M059J (cell line): ENCODE measurements at regions not wholly inside any gene's neighbourhood (a gene's known extent, or its start where the extent isn't known, plus 50 kb on each side); places are given as distances from the start of the nearest gene placed in this dataset.
A peak's percentile ranks its signal among the peaks of the same experiment; 100 is the strongest.

ENCODE experiments used
- DNase-seq: peaks from one replicate; pipeline ENCODE4 v3.0.0-alpha.2; 2012; ENCODE audit warnings: low read depth

GRCh38 chr5:69019668-69020375 lies 74.0 kb upstream of the SLC30A5 start:
- DNase-seq = no peak

DNA sequence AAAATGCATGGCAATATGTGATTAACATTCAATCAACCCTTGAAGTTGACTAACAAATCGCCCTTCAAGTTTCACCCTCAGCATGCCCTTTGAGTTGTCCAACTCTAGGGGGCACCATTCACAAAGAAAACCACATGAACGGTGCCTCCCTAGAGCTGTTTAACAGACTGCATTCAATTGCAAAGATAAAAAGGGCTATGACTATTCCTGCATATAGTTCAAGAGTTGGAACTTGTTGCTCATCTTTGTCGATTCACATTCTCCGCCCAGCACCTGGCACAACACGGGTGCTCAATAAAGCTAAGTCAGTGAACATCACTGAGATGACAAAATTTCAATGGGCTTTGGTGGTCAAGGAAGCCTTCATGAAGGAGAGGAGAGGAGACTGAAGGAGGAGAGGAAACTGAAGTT lies 69.6 kb upstream of the SLC30A5 start:
- DNase-seq = peak; percentile 52

DNA sequence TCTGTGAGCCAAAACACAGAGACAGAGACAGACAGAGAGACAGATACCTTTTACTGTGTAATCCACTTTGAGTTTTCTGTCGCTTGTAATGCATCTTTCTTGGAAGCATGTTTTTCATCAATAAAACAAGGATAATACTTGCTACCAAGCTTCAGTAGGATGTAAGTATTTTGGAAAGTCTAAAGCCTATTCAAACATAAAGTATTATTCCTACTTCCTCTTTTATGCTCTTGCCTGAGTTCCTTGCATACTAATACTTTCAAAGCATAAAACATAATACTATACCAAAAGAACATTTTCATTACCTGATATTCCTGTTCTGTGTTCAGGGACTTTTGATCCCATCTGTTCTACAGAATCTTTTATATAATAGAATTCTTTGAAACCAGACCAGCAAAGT lies 64.5 kb upstream of the SLC30A5 start:
- DNase-seq = no peak

GRCh38 chr5:69030358-69031062 lies 63.3 kb upstream of the SLC30A5 start:
- DNase-seq = no peak

DNA sequence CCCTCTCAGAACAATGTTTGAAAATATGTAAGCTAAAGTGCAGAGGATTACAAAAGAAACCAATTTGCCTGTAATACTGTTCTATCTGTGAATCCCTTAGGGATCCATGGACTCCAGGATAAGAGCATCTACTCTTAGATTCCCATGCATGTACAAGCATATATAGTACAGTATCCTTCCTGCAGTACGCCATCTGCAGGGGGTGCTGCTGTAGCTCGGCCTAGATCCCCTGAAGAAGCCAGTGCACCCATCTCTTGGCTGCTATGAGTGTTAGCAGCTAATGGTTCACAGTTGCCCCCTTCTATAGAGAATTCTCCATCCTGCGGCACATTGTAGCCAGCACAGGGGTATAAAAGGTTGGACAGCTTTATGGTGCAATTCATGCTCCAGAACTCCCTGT lies 61.8 kb upstream of the SLC30A5 start:
- DNase-seq = no peak

DNA sequence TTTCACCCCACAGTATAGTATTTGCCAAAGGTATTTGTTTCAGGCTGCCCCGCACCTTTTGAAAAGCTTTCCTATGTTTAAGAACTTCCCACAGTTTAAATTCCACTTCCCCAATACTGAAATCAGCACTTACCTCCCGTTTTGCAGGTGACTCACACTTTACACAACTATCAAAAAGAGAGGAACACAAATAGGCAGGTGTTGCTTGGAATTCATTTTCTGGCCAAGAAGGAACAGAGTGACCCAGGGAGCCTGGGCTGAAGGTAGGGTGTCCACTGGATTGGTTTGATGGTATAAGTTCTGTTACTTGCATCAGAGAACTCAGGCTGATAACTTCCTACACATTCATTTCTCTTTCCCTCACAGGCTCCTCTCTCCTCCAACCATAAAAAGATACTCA lies 60.1 kb upstream of the SLC30A5 start:
- DNase-seq = no peak

DNA sequence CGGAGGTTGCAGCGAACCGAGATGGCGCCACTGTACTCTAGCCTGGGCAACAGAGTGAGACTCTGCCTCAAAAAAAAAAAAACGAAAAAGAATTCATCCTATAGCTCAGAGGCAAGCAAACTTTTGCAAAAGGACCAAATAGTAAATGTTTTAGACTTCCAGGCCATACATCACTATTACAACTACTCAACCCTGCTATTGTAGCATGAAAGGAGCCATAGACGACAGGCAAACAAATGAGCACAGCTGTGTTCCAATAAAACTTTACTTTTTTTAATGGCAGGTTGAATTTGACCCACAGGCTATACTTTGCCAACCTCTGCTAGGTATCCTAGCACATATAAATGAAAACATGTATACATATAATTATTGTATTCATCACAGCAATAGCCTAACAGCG lies 58.9 kb upstream of the SLC30A5 start:
- DNase-seq = no peak

- peak; percentile 69 for DNase-seq
Measured at GRCh38 chr5:69035665-69036064, 58.1 kb upstream of the SLC30A5 start.

GRCh38 chr5:69038539-69038938 lies 55.3 kb upstream of the SLC30A5 start:
- no peak for DNase-seq

DNA sequence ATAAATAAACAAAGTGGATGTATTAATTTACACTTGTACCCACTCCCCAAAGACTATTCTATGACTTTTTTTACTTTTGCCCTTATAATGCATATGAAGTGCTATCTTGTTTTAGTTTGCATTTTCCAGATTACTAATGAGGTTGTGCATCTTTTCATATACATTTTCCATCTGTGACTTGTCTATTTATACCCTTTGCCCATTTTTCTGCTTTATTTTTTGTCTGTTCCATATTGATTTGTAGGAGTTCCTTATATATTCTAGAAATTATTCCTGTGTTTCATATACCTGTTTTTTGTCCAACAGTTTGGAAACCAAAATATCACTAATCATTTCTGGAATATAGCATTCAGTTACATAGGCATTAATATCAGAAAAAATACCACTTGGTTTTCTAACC lies 54.0 kb upstream of the SLC30A5 start:
- no peak for DNase-seq

DNA sequence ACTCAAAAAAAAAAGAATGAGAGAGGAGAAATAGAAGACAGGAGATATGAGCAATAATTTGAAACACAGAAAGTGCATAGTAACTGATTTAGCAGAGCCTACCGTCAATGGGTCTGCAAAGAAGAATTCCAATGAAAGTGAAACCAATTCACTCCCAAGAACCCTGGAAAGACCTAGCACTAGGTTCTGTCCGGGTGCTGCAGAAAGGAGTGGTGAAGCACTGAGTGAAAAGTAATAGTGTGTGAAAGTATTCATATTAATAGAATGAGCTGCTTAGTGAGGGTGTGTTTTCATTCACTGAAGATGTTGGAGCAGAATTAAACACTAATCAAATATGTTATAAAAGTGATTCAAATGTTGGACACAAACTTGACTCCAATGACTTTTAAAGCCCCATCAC lies 51.3 kb upstream of the SLC30A5 start:
- DNase-seq = no peak

GRCh38 chr5:69042915-69043654 lies 50.7 kb upstream of the SLC30A5 start:
- DNase-seq = peak; percentile 88

DNA sequence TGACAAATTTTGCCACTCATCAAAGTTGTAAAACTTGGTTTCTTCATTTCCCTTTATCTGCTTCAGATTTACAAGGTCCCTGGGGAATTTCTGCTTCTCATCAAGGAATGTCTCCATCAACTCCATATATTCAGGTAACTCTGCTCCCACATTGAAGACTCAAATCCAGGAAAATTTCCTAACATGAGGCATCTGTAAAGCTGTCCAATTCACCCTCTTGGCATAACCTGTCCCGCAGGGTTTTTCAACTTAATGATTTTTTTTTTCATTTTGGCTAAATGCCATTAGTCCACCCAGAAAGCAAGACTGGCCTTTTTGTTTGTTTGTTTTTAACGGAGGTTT lies 50.2 kb upstream of the SLC30A5 start:
- no peak for DNase-seq
